K562 (cell line): ENCODE measurements at regions not wholly inside any gene's neighbourhood (a gene's known extent, or its start where the extent isn't known, plus 50 kb on each side); places are given as distances from the start of the nearest gene placed in this dataset.

ENCODE experiments used
- CC2D1A ChIP-seq: fragments of 450-650 bp; IDR thresholded peaks from 2 replicates; pipeline ENCODE4 v1.6.1; 2017; ENCODE audit warnings: mild to moderate bottlenecking
- CEBPG ChIP-seq, 3 experiments: fragments of 200-800 bp in 1 of 3; sonication (Bioruptor generic) in 1 of 3; sonication (generic) in 1 of 3; formaldehyde crosslinking in 1 of 3; IDR thresholded peaks in 2 of 3; conservative IDR thresholded peaks in 1 of 3; 2 replicates each; pipeline versions ENCODE4 v1.6.1 to v1.8.0; 2016 to 2022; ENCODE audit warnings: missing compliant biosample characterization in 2 of 3, missing genetic modification characterization in 2 of 3, mild to moderate bottlenecking in 1 of 3, missing genetic modification reagents in 1 of 3
- CREBBP ChIP-seq: IDR thresholded peaks from one replicate; pipeline ENCODE4 v1.6.1; 2012; ENCODE audit warnings: low read depth, mild to moderate bottlenecking, control low read depth, inconsistent platforms, low read length
- DNMT1 ChIP-seq: fragments of 450-650 bp; IDR thresholded peaks from 2 replicates; pipeline ENCODE4 v1.6.1; 2016; ENCODE audit warnings: antibody characterized with exemption, mild to moderate bottlenecking
- ERF ChIP-seq: fragments of 450-650 bp; formaldehyde crosslinking; IDR thresholded peaks from 2 replicates; pipeline ENCODE4 v1.4.0; 2020; ENCODE audit warnings: mild to moderate bottlenecking, mixed read lengths
- GTF2E2 ChIP-seq: fragments of 200-800 bp; sonication (Bioruptor generic); IDR thresholded peaks from 2 replicates; pipeline ENCODE4 v1.6.1; 2016; ENCODE audit warnings: missing genetic modification characterization, missing compliant biosample characterization
- MTA1 ChIP-seq: fragments of 450-650 bp; IDR thresholded peaks from 2 replicates; pipeline ENCODE4 v1.6.1; 2017; ENCODE audit warnings: borderline replicate concordance
- NELFE ChIP-seq: IDR thresholded peaks from 2 replicates; pipeline ENCODE4 v1.6.1; 2011; ENCODE audit warnings: mild to moderate bottlenecking; ENCODE audit not compliant: insufficient read depth, insufficient read length
- POLR2AphosphoS5 ChIP-seq: IDR thresholded peaks from 2 replicates; pipeline ENCODE4 v1.6.1; 2011; ENCODE audit warnings: mild to moderate bottlenecking, low read depth, low read length, moderate library complexity; ENCODE audit not compliant: control insufficient read depth, insufficient read depth
- RNF2 ChIP-seq: sonication (generic); IDR thresholded peaks from 2 replicates; pipeline ENCODE4 v1.6.1; 2016
- SMAD3 ChIP-seq: fragments of 450-650 bp; formaldehyde crosslinking; conservative IDR thresholded peaks from 2 replicates; pipeline ENCODE4 v1.4.0; 2020; ENCODE audit warnings: mild to moderate bottlenecking
- SP2 ChIP-seq: IDR thresholded peaks from 2 replicates; pipeline ENCODE4 v1.6.1; 2011; ENCODE audit warnings: mild to moderate bottlenecking, low read depth, low read length, moderate library complexity; ENCODE audit not compliant: poor library complexity, severe bottlenecking; ENCODE audit errors: extremely low read depth
- SPI1 ChIP-seq: IDR thresholded peaks from 2 replicates; pipeline ENCODE4 v1.6.1; 2011; ENCODE audit warnings: low read depth, low read length, control low read depth, borderline replicate concordance
- SRSF7 ChIP-seq: fragments of 200-400 bp; formaldehyde crosslinking; optimal IDR thresholded peaks from 2 replicates; pipeline ENCODE3; 2017; ENCODE audit warnings: mild to moderate bottlenecking, low read depth, low read length
- ZNF785 ChIP-seq: fragments of 250-450 bp; sonication (Bioruptor Pico); IDR thresholded peaks from 2 replicates; pipeline ENCODE4 v1.4.0; 2020; ENCODE audit warnings: mild to moderate bottlenecking
- TF ChIP-seq, protein P1 (sequence below): sonication (generic); formaldehyde crosslinking; IDR thresholded peaks from 2 replicates; pipeline ENCODE4 v1.8.0; 2022; ENCODE audit warnings: mild to moderate bottlenecking, missing genetic modification reagents
- TF ChIP-seq, protein P2 (sequence below): sonication (generic); formaldehyde crosslinking; IDR thresholded peaks from 2 replicates; pipeline ENCODE4 v1.8.0; 2022; ENCODE audit warnings: mild to moderate bottlenecking, missing genetic modification reagents
- TF ChIP-seq, protein P3 (sequence below), 3 experiments: fragments of 200-800 bp in 1 of 3; sonication (Bioruptor generic) in 1 of 3; sonication (generic) in 1 of 3; formaldehyde crosslinking in 1 of 3; IDR thresholded peaks; 2 replicates each; pipeline versions ENCODE4 v1.6.1 to v1.8.0; 2016 to 2022; ENCODE audit warnings: mild to moderate bottlenecking in 2 of 3, missing compliant biosample characterization in 2 of 3, missing genetic modification characterization in 2 of 3, missing genetic modification reagents in 1 of 3
- TF ChIP-seq, protein P4 (sequence below): sonication (generic); formaldehyde crosslinking; IDR thresholded peaks from 2 replicates; pipeline ENCODE4 v1.9.0; 2022; ENCODE audit warnings: mild to moderate bottlenecking, missing genetic modification reagents
- TF ChIP-seq, protein P5 (sequence below): fragments of 450-650 bp; IDR thresholded peaks from 2 replicates; pipeline ENCODE4 v1.6.1; 2016; ENCODE audit warnings: missing biosample characterization, missing genetic modification characterization
- TF ChIP-seq, protein P6 (sequence below): fragments of 450-650 bp; IDR thresholded peaks from 2 replicates; pipeline ENCODE4 v1.6.1; 2014; ENCODE audit warnings: low read depth, mild to moderate bottlenecking, moderate library complexity, borderline replicate concordance

DNA sequence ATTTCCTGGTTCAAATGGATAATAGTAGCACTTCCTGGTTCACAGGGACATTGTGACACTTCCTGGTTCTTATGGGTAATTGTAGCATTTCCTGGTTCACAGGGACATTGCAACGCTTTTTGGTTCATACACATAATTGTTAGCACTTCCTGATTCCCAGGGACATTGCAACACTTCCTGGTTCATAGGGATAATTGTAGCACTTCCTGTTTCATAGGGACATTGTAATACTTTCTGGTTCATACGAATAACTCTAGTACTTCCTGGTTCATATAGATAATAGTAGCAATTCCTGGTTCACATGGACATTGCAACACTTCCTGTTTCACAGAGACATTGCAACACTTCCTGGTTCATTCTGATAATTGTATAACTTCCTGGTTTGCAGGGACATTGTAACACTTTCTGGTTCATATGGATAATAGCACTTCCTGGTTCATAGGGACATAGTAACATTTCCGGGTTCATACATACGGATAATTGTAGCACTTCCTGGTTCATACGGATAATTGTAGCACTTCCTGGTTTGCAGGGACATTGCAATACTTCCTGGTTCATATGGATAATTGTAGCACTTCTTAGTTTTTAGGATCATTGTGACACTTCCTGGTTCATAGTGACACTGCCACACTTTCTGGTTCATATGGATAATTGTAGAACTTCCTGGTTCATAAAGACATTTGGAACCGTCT lies 61.6 kb upstream of the CD99 start (continued):
- TF ChIP-seq, protein P1, sequence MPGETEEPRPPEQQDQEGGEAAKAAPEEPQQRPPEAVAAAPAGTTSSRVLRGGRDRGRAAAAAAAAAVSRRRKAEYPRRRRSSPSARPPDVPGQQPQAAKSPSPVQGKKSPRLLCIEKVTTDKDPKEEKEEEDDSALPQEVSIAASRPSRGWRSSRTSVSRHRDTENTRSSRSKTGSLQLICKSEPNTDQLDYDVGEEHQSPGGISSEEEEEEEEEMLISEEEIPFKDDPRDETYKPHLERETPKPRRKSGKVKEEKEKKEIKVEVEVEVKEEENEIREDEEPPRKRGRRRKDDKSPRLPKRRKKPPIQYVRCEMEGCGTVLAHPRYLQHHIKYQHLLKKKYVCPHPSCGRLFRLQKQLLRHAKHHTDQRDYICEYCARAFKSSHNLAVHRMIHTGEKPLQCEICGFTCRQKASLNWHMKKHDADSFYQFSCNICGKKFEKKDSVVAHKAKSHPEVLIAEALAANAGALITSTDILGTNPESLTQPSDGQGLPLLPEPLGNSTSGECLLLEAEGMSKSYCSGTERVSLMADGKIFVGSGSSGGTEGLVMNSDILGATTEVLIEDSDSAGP (CRISPR knock-in tag), result no peak
- TF ChIP-seq POLR2AphosphoS5 (no peak), CEBPG (CRISPR knock-in tag; IDR thresholded peaks at IDR 0.05) (peak; percentile 93), CEBPG (tag; conservative IDR thresholded peaks at IDR 0.05 in 1 of 2, IDR thresholded peaks at IDR 0.05 in 1 of 2) (peak; percentile 98), SMAD3 (no peak), ZNF785 (CRISPR knock-in tag) (no peak), SP2 (no peak), ERF (no peak), GTF2E2 (tag) (no peak; the same call in 1 of the 2 replicates), MTA1 (no peak), CREBBP (no peak), SPI1 (peak; percentile 76), NELFE (no peak), RNF2 (no peak), CC2D1A (no peak), SRSF7 (no peak), DNMT1 (no peak)
- TF ChIP-seq, protein P2, sequence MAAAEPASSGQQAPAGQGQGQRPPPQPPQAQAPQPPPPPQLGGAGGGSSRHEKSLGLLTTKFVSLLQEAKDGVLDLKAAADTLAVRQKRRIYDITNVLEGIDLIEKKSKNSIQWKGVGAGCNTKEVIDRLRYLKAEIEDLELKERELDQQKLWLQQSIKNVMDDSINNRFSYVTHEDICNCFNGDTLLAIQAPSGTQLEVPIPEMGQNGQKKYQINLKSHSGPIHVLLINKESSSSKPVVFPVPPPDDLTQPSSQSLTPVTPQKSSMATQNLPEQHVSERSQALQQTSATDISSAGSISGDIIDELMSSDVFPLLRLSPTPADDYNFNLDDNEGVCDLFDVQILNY (CRISPR knock-in tag), result peak; percentile 95; the same call in 1 of the 2 replicates
- TF ChIP-seq, protein P3, sequence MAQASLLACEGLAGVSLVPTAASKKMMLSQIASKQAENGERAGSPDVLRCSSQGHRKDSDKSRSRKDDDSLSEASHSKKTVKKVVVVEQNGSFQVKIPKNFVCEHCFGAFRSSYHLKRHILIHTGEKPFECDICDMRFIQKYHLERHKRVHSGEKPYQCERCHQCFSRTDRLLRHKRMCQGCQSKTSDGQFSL (CRISPR knock-in tag; IDR thresholded peaks at IDR 0.05), result no peak
- TF ChIP-seq, protein P3 (tag; IDR thresholded peaks at IDR 0.05), result no peak
- TF ChIP-seq, protein P4, sequence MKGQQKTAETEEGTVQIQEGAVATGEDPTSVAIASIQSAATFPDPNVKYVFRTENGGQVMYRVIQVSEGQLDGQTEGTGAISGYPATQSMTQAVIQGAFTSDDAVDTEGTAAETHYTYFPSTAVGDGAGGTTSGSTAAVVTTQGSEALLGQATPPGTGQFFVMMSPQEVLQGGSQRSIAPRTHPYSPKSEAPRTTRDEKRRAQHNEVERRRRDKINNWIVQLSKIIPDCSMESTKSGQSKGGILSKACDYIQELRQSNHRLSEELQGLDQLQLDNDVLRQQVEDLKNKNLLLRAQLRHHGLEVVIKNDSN (CRISPR knock-in tag), result no peak
- TF ChIP-seq, protein P5, sequence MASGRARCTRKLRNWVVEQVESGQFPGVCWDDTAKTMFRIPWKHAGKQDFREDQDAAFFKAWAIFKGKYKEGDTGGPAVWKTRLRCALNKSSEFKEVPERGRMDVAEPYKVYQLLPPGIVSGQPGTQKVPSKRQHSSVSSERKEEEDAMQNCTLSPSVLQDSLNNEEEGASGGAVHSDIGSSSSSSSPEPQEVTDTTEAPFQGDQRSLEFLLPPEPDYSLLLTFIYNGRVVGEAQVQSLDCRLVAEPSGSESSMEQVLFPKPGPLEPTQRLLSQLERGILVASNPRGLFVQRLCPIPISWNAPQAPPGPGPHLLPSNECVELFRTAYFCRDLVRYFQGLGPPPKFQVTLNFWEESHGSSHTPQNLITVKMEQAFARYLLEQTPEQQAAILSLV, result peak; percentile 76
- TF ChIP-seq, protein P6, sequence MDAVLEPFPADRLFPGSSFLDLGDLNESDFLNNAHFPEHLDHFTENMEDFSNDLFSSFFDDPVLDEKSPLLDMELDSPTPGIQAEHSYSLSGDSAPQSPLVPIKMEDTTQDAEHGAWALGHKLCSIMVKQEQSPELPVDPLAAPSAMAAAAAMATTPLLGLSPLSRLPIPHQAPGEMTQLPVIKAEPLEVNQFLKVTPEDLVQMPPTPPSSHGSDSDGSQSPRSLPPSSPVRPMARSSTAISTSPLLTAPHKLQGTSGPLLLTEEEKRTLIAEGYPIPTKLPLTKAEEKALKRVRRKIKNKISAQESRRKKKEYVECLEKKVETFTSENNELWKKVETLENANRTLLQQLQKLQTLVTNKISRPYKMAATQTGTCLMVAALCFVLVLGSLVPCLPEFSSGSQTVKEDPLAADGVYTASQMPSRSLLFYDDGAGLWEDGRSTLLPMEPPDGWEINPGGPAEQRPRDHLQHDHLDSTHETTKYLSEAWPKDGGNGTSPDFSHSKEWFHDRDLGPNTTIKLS, result peak; percentile 60; the same call in 1 of the 2 replicates
